ENCODE measurements at regions not wholly inside any gene's neighbourhood (a gene's known extent, or its start where the extent isn't known, plus 50 kb on each side); places are given as distances from the start of the nearest gene placed in this dataset.
A peak's percentile ranks its signal among the peaks of the same experiment; 100 is the strongest.

- H3K36me3 ChIP-seq (ENCODE audit: insufficient read depth, low read length): no peaks in the 10 kb centered on the region
- TF ChIP-seq, protein P1, sequence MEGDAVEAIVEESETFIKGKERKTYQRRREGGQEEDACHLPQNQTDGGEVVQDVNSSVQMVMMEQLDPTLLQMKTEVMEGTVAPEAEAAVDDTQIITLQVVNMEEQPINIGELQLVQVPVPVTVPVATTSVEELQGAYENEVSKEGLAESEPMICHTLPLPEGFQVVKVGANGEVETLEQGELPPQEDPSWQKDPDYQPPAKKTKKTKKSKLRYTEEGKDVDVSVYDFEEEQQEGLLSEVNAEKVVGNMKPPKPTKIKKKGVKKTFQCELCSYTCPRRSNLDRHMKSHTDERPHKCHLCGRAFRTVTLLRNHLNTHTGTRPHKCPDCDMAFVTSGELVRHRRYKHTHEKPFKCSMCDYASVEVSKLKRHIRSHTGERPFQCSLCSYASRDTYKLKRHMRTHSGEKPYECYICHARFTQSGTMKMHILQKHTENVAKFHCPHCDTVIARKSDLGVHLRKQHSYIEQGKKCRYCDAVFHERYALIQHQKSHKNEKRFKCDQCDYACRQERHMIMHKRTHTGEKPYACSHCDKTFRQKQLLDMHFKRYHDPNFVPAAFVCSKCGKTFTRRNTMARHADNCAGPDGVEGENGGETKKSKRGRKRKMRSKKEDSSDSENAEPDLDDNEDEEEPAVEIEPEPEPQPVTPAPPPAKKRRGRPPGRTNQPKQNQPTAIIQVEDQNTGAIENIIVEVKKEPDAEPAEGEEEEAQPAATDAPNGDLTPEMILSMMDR (IDR thresholded peaks at IDR 0.05; ENCODE audit: borderline replicate concordance, extremely low read depth, low read length, poor library complexity, severe bottlenecking): peak; percentile 85
- no peak for TF ChIP-seq EZH2 (IDR thresholded peaks at IDR 0.05; ENCODE audit: borderline replicate concordance, low read depth, low read length, severe bottlenecking)
- ATAC-seq (ENCODE audit: insufficient read depth, low read depth) (peak; percentile 78; the same call in 2 of the 3 replicates), DNase-seq (peak; percentile 64)
- H3K79me2 ChIP-seq (ENCODE audit: insufficient read depth, low read length): no peaks in the 10 kb centered on the region
- H3K4me1 ChIP-seq (ENCODE audit: insufficient read depth, low read length): no peaks in the 10 kb centered on the region
- H3K27ac ChIP-seq (ENCODE audit: low read length): no peak overlapping the region
- H3K27me3 ChIP-seq (ENCODE audit: insufficient read depth, low read length, poor library complexity): no peaks in the 10 kb centered on the region
- no peak overlapping the region for H3K4me3 ChIP-seq (ENCODE audit: low read depth in 1 of 2, low read length in 2 of 2)
- H2AFZ ChIP-seq (ENCODE audit: low read depth, low read length): no peak overlapping the region
- H3K4me2 ChIP-seq (ENCODE audit: insufficient read depth, low read length): no peak overlapping the region
- H3K9me3 ChIP-seq (ENCODE audit: insufficient read depth, low read length, severe bottlenecking): no peaks in the 10 kb centered on the region
- H3K9ac ChIP-seq (ENCODE audit: low read depth, low read length): no peak overlapping the region
- no peaks in the 10 kb centered on the region for H4K20me1 ChIP-seq (ENCODE audit: insufficient read depth, low read length)
Measured at GRCh38 chr18:59996370-59996966, 96.7 kb downstream of the PMAIP1 start.

GRCh38 chr18:59994357-59994756 lies 94.6 kb downstream of the PMAIP1 start:
- no peak overlapping the region for H3K27ac ChIP-seq (ENCODE audit: low read length)
- H3K9ac ChIP-seq (ENCODE audit: low read depth, low read length): no peak overlapping the region
- DNase-seq: peak; percentile 21
- peak; percentile 57; the same call in 1 of the 3 replicates for ATAC-seq (ENCODE audit: insufficient read depth, low read depth)
- H3K4me3 ChIP-seq (ENCODE audit: low read depth in 1 of 2, low read length in 2 of 2): no peak overlapping the region
- H2AFZ ChIP-seq (ENCODE audit: low read depth, low read length): no peak overlapping the region
- peaks cover 5% of the 10 kb centered on the region; the same call in 1 of the 2 replicates for H3K4me1 ChIP-seq (ENCODE audit: insufficient read depth, low read length)
- H3K4me2 ChIP-seq (ENCODE audit: insufficient read depth, low read length): no peak overlapping the region
- H3K9me3 ChIP-seq (ENCODE audit: insufficient read depth, low read length, severe bottlenecking): no peaks in the 10 kb centered on the region
- H3K79me2 ChIP-seq (ENCODE audit: insufficient read depth, low read length): no peaks in the 10 kb centered on the region
- peaks cover 2% of the 10 kb centered on the region for H3K27me3 ChIP-seq (ENCODE audit: insufficient read depth, low read length, poor library complexity)
- H4K20me1 ChIP-seq (ENCODE audit: insufficient read depth, low read length): no peaks in the 10 kb centered on the region
- TF ChIP-seq, protein P1 (IDR thresholded peaks at IDR 0.05; ENCODE audit: borderline replicate concordance, extremely low read depth, low read length, poor library complexity, severe bottlenecking): peak; percentile 52
- no peak for TF ChIP-seq EZH2 (IDR thresholded peaks at IDR 0.05; ENCODE audit: borderline replicate concordance, low read depth, low read length, severe bottlenecking)
- no peaks in the 10 kb centered on the region for H3K36me3 ChIP-seq (ENCODE audit: insufficient read depth, low read length)

GRCh38 chr18:59993560-59993959 lies 93.8 kb downstream of the PMAIP1 start:
- Histone ChIP-seq H3K4me2 (ENCODE audit: insufficient read depth, low read length) (no peak overlapping the region), H3K4me1 (ENCODE audit: insufficient read depth, low read length) (peaks cover 5% of the 10 kb centered on the region; the same call in 1 of the 2 replicates), H2AFZ (ENCODE audit: low read depth, low read length) (no peak overlapping the region), H4K20me1 (ENCODE audit: insufficient read depth, low read length) (no peaks in the 10 kb centered on the region), H3K9me3 (ENCODE audit: insufficient read depth, low read length, severe bottlenecking) (no peaks in the 10 kb centered on the region), H3K36me3 (ENCODE audit: insufficient read depth, low read length) (no peaks in the 10 kb centered on the region), H3K9ac (ENCODE audit: low read depth, low read length) (no peak overlapping the region), H3K4me3 (ENCODE audit: low read depth in 1 of 2, low read length in 2 of 2) (no peak overlapping the region), H3K27ac (ENCODE audit: low read length) (no peak overlapping the region), H3K27me3 (ENCODE audit: insufficient read depth, low read length, poor library complexity) (peaks cover 2% of the 10 kb centered on the region), H3K79me2 (ENCODE audit: insufficient read depth, low read length) (no peaks in the 10 kb centered on the region)
- ATAC-seq (ENCODE audit: insufficient read depth, low read depth) (no peak), DNase-seq (no peak)
- TF ChIP-seq EZH2 (IDR thresholded peaks at IDR 0.05; ENCODE audit: borderline replicate concordance, low read depth, low read length, severe bottlenecking): no peak
- TF ChIP-seq, protein P1 (IDR thresholded peaks at IDR 0.05; ENCODE audit: borderline replicate concordance, extremely low read depth, low read length, poor library complexity, severe bottlenecking): no peak

Measured in DND-41 (cell line).